LNCaP clone FGC (cell line): ENCODE measurements at regions not wholly inside any gene's neighbourhood (a gene's known extent, or its start where the extent isn't known, plus 50 kb on each side); places are given as distances from the start of the nearest gene placed in this dataset.
A peak's percentile ranks its signal among the peaks of the same experiment; 100 is the strongest.

Source experiments
- DNase-seq: peaks from one replicate; pipeline ENCODE4 v3.0.0-alpha.2; 2011; ENCODE audit warnings: low read depth
- H3K4me3 ChIP-seq: 2 replicates; pipeline ENCODE4 v1.5.1; 2011; ENCODE audit warnings: mild to moderate bottlenecking, low read depth, low read length, control low read depth
- TF ChIP-seq, protein P1 (sequence below): IDR thresholded peaks from 2 replicates; pipeline ENCODE4 v1.5.1; 2012; ENCODE audit warnings: mild to moderate bottlenecking; ENCODE audit not compliant: control insufficient read depth, insufficient read depth; ENCODE audit errors: extremely low read depth

DNA sequence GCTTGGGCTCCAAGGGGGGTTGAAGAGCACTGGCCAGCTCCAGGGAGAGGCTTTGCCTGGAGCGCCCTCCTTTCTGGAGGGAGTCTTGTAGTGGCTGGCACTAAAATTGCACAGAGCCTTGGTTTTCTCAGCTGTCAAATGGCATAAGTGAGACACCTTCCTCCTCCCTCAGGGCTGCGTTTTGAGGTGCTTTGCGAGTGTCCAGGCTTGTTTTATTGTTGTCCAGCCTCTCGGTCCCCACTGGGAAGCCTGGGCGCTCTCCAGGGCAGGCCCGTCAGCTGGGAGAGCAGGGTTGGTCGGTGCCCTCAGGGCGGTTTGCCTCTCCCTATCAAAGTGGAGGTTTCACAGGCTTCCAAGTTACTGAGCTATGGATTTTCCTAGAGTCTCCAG lies 149.3 kb upstream of the B3GAT1 start:
- TF ChIP-seq, protein P1, sequence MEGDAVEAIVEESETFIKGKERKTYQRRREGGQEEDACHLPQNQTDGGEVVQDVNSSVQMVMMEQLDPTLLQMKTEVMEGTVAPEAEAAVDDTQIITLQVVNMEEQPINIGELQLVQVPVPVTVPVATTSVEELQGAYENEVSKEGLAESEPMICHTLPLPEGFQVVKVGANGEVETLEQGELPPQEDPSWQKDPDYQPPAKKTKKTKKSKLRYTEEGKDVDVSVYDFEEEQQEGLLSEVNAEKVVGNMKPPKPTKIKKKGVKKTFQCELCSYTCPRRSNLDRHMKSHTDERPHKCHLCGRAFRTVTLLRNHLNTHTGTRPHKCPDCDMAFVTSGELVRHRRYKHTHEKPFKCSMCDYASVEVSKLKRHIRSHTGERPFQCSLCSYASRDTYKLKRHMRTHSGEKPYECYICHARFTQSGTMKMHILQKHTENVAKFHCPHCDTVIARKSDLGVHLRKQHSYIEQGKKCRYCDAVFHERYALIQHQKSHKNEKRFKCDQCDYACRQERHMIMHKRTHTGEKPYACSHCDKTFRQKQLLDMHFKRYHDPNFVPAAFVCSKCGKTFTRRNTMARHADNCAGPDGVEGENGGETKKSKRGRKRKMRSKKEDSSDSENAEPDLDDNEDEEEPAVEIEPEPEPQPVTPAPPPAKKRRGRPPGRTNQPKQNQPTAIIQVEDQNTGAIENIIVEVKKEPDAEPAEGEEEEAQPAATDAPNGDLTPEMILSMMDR = no peak
- H3K4me3 ChIP-seq = no peak overlapping the region
- DNase-seq = no peak

DNA sequence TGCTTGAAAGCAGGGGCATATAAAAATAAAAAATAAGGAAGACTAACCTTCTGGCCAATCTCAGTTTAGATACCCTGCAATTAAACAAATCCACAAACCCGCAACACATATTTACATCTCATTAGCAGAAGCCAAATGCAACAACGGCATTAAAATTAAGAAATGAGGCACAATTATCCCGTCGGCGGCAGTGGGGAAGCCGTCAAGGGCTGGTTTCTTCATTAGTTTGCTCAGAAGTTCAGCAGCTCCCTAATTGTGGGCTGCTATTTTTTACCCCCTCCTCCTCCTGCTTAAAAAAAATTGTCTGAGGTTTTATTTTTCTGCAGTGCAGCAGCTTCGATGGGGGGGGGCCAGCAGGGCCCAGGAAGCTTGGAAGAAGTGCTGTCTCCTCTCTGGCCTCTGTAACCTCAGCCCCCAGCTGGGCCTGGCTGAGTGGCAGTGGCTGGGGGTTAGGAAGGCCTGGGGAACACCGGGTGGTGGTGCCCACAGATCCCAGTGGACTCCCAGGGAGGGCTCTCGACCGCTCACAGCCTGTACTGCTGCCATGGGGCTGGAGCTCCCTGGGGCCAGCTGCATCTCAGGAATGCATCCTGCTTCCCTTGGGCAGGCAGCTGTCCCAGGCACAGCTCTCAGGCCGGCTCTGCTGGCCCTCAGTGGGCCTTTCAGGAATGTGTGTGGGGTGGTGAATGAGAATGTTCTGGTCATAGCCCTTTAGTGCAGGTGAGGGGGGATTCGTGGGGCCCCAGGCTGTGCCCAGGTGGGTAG lies 148.7 kb upstream of the B3GAT1 start:
- H3K4me3 ChIP-seq = no peak overlapping the region
- no peak for DNase-seq
- TF ChIP-seq, protein P1 = no peak

DNA sequence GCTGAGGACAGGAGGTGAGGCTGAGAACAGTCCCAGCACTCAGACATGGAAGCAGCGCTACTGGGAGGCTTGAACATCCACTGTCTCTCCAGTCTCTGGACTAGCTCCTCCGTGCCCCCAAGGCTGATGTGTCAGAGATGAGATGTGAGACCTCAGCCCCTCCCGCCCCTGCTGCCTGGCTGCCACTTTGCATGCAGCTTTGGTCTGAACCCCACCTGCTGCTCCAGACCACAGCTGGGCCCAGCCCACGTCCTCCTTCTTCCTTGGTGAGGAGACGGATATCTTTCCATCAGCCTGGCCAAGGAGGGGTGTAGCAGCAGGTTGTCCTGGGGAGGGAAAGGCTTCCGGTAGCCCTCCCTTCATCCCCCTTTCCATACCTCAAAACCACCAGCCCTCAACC lies 148.0 kb upstream of the B3GAT1 start:
- DNase-seq = no peak
- no peak overlapping the region for H3K4me3 ChIP-seq

DNA sequence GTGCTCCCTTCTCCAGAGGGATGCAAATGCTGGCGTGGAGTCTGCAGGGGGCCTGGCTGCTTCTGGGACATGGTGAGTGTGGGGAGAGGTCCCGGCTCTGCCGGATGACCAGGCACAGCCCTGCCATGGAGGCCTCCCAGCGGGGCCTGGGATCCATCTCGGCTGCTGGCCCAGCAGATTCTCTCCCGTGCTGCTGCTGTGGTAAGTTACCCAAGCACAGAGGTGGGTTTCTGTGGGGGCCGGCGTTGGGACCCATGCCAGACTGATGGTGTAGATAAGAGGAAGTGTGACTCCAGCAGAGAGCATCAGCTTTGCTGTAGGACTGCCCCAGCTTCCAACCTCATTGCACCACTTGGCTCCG lies 147.5 kb upstream of the B3GAT1 start:
- DNase-seq = no peak
- no peak overlapping the region for H3K4me3 ChIP-seq
- TF ChIP-seq, protein P1 = no peak

More for the DNA sequence above, 148.0 kb upstream of the B3GAT1 start:
- TF ChIP-seq, protein P1 = no peak

DNA sequence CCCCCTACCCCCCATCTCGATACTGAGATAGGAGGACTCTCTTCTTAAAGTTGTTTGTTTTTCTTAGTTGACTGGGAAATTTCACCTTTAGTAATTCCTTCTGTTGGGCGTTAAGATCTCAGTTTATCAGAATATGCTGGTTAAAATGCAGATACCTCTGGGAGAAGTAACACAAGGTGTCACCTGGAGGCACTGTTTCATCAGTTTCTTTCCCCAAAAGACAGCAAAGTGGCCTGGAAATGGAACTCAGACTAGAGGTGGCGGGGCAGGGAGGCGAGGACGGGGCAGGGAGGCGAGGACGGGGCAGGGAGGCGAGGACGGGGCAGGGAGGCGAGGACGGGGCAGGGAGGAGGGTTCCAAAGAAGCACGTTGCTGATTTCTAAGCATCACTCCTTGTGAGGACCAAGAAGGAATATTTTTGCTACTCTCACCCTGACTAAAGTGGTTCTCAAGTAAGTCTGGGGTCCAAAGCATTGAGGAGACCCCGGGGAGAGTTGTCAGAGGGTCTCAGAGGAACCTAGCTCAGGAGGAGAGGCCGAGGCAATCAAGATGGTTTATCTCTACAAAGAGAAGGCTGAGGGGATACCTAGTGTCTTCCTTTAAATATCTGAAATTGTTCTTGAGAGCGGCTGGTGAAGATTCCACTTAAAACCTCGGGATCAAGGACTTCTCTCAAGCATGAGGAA lies 147.0 kb upstream of the B3GAT1 start:
- TF ChIP-seq, protein P1 = peak; percentile 38
- no peak overlapping the region for H3K4me3 ChIP-seq
- no peak for DNase-seq

DNA sequence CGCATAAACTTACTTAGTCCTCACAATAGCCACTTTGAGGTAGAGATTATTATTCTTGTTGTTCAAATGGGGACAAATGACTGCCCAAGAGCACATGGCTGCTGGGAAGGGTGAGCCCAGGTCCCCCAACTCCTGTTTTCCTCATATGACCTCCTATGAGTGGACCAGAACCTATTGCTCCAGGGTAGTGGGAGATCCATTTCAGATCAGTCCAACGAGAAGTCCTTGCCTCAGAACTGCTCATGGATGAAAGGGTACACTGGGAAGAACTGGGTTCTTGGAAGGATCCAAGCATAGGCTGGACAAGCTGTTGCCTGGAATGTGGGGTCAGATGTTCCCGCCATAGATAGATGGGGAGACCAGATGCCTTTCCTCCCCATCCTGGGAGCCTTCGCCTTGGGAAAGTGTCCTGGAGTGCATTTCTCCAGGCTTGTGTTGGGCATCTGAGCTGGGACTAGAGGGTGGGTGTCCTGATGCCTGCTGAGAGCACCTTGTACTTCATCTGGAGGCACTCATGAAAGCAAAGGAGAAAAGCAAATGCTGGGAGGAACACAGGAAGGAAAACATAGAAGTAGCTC lies 146.3 kb upstream of the B3GAT1 start:
- TF ChIP-seq, protein P1 = no peak
- H3K4me3 ChIP-seq = no peak overlapping the region
- no peak for DNase-seq
